BLaER1 treated with 17β-estradiol and CSF1 and Interleukin-3, amounts not matched to agents 10 nM and 100 nM (cell line): ENCODE measurements at regions not wholly inside any gene's neighbourhood (a gene's known extent, or its start where the extent isn't known, plus 50 kb on each side); places are given as distances from the start of the nearest gene placed in this dataset.

Experiments
- H3K27ac ChIP-seq, 11 experiments: shearing (Covaris generic); formaldehyde crosslinking; 2 replicates each; pipeline ENCODE4 v1.8.1; 2022
- H3K27me3 ChIP-seq, 11 experiments: shearing (Covaris generic); formaldehyde crosslinking; 2 replicates each; pipeline ENCODE4 v1.8.1; 2022
- H3K36me3 ChIP-seq, 11 experiments: shearing (Covaris generic); formaldehyde crosslinking; 2 replicates each; pipeline ENCODE4 v1.8.1; 2022
- H3K4me1 ChIP-seq, 10 experiments: shearing (Covaris generic); formaldehyde crosslinking; 2 replicates each; pipeline ENCODE4 v1.8.1; 2022
- H3K4me2 ChIP-seq, 11 experiments: shearing (Covaris generic); formaldehyde crosslinking; 2 replicates each; pipeline ENCODE4 v1.8.1; 2022
- H3K4me3 ChIP-seq, 10 experiments: shearing (Covaris generic); formaldehyde crosslinking; 2 replicates each; pipeline ENCODE4 v1.8.1; 2022
- H3K9ac ChIP-seq, 11 experiments: shearing (Covaris generic); formaldehyde crosslinking; 2 replicates each; pipeline ENCODE4 v1.8.1; 2022
- H3K9me3 ChIP-seq, 11 experiments: shearing (Covaris generic); formaldehyde crosslinking; replicated peaks in 1 of 11; 2 replicates each; pipeline ENCODE4 v1.8.1; 2022
- H4K20me1 ChIP-seq, 11 experiments: shearing (Covaris generic); formaldehyde crosslinking; 2 replicates each; pipeline ENCODE4 v1.8.1; 2022
- Cebpa-rat ChIP-seq, 11 experiments: shearing (Covaris generic); IDR thresholded peaks; 2 replicates each; pipeline ENCODE4 v1.8.1; 2022

GRCh38 chr12:78330131-78330530 is 499.4 kb downstream of the NAV3 start:
- no peak overlapping the region for H3K4me2 ChIP-seq
- TF ChIP-seq Cebpa-rat (IDR thresholded peaks at IDR 0.05), result no peak
- H3K4me1 ChIP-seq, result peaks cover 0 to 11% (median 0%) of the 10 kb centered on the region in 10 experiments; a peak in 1 of 20 replicates
- no peaks in the 10 kb centered on the region for H3K36me3 ChIP-seq
- no peaks in the 10 kb centered on the region for H3K27me3 ChIP-seq
- H3K4me3 ChIP-seq, result no peak overlapping the region
- H3K27ac ChIP-seq, result no peak overlapping the region
- H3K9me3 ChIP-seq, result no peaks in the 10 kb centered on the region
- no peaks in the 10 kb centered on the region for H4K20me1 ChIP-seq
- no peak overlapping the region for H3K9ac ChIP-seq

- TF ChIP-seq Cebpa-rat (IDR thresholded peaks at IDR 0.05), result no peak
- Histone ChIP-seq H3K9ac (no peak overlapping the region), H3K4me3 (no peak overlapping the region), H4K20me1 (no peaks in the 10 kb centered on the region), H3K27me3 (no peaks in the 10 kb centered on the region), H3K4me2 (no peak overlapping the region), H3K27ac (no peak overlapping the region), H3K9me3 (no peaks in the 10 kb centered on the region), H3K4me1 (peaks cover 0 to 11% (median 0%) of the 10 kb centered on the region in 10 experiments; a peak in 1 of 20 replicates), H3K36me3 (no peaks in the 10 kb centered on the region)
Observed at GRCh38 chr12:78331181-78331580, 500.5 kb downstream of the NAV3 start.

- Histone ChIP-seq H3K9me3 (no peaks in the 10 kb centered on the region), H3K27ac (no peak overlapping the region), H3K4me1 (peaks cover 0 to 11% (median 0%) of the 10 kb centered on the region in 10 experiments; a peak in 1 of 20 replicates), H3K27me3 (no peaks in the 10 kb centered on the region), H3K9ac (no peak overlapping the region), H3K36me3 (no peaks in the 10 kb centered on the region), H4K20me1 (no peaks in the 10 kb centered on the region), H3K4me3 (no peak overlapping the region), H3K4me2 (no peak overlapping the region)
- no peak for TF ChIP-seq Cebpa-rat (IDR thresholded peaks at IDR 0.05)
Observed at GRCh38 chr12:78331753-78332152, 501.1 kb downstream of the NAV3 start.

GRCh38 chr12:78338054-78338785 is 507.5 kb downstream of the NAV3 start:
- no peak for TF ChIP-seq Cebpa-rat (IDR thresholded peaks at IDR 0.05)
- Histone ChIP-seq H3K36me3 (no peaks in the 10 kb centered on the region), H3K4me3 (no peak overlapping the region), H3K9me3 (no peaks in the 10 kb centered on the region), H3K4me1 (peaks cover 0 to 3% (median 0%) of the 10 kb centered on the region in 10 experiments; a peak in 1 of 20 replicates), H3K9ac (no peak overlapping the region), H3K27ac (no peak overlapping the region), H4K20me1 (no peaks in the 10 kb centered on the region), H3K4me2 (no peak overlapping the region), H3K27me3 (no peaks in the 10 kb centered on the region)

- no peaks in the 10 kb centered on the region for H3K36me3 ChIP-seq
- no peak overlapping the region for H3K4me3 ChIP-seq
- TF ChIP-seq Cebpa-rat (IDR thresholded peaks at IDR 0.05), result no peak
Observed at GRCh38 chr12:78340406-78340805, 509.7 kb downstream of the NAV3 start.

GRCh38 chr12:78343657-78344056 is 513.0 kb downstream of the NAV3 start:
- Histone ChIP-seq H3K4me2 (no peak overlapping the region), H3K36me3 (no peaks in the 10 kb centered on the region)

More at GRCh38 chr12:78340406-78340805, 509.7 kb downstream of the NAV3 start:
- H3K27ac ChIP-seq, result no peak overlapping the region
- no peak overlapping the region for H3K4me2 ChIP-seq
- H3K9ac ChIP-seq, result no peak overlapping the region
- H3K27me3 ChIP-seq, result no peaks in the 10 kb centered on the region
- no peaks in the 10 kb centered on the region for H4K20me1 ChIP-seq
- no peaks in the 10 kb centered on the region for H3K4me1 ChIP-seq
- no peaks in the 10 kb centered on the region; a peak in 1 of 22 replicates for H3K9me3 ChIP-seq

GRCh38 chr12:78359520-78359919 is 505.1 kb upstream of the SYT1 start:
- Histone ChIP-seq H3K27ac (no peak overlapping the region), H3K4me1 (no peaks in the 10 kb centered on the region), H3K36me3 (no peaks in the 10 kb centered on the region)

More at GRCh38 chr12:78343657-78344056, 513.0 kb downstream of the NAV3 start:
- Histone ChIP-seq H3K4me1 (no peaks in the 10 kb centered on the region), H4K20me1 (no peaks in the 10 kb centered on the region), H3K27me3 (no peaks in the 10 kb centered on the region), H3K9ac (no peak overlapping the region), H3K27ac (no peak overlapping the region), H3K4me3 (no peak overlapping the region), H3K9me3 (peaks cover 0 to 9% (median 0%) of the 10 kb centered on the region in 11 experiments; a peak in 2 of 22 replicates)
- no peak for TF ChIP-seq Cebpa-rat (IDR thresholded peaks at IDR 0.05)

GRCh38 chr12:78361683-78362082 is 502.9 kb upstream of the SYT1 start:
- Histone ChIP-seq H3K27me3 (no peaks in the 10 kb centered on the region), H3K4me3 (no peak overlapping the region), H3K9me3 (no peaks in the 10 kb centered on the region), H4K20me1 (no peaks in the 10 kb centered on the region), H3K27ac (no peak overlapping the region), H3K4me2 (no peak overlapping the region), H3K36me3 (no peaks in the 10 kb centered on the region), H3K9ac (no peak overlapping the region), H3K4me1 (no peaks in the 10 kb centered on the region)
- no peak for TF ChIP-seq Cebpa-rat (IDR thresholded peaks at IDR 0.05)

More at GRCh38 chr12:78359520-78359919, 505.1 kb upstream of the SYT1 start:
- no peak overlapping the region for H3K4me3 ChIP-seq
- H4K20me1 ChIP-seq, result no peaks in the 10 kb centered on the region
- no peaks in the 10 kb centered on the region for H3K9me3 ChIP-seq
- no peak for TF ChIP-seq Cebpa-rat (IDR thresholded peaks at IDR 0.05)
- H3K27me3 ChIP-seq, result no peaks in the 10 kb centered on the region
- no peak overlapping the region for H3K4me2 ChIP-seq
- H3K9ac ChIP-seq, result no peak overlapping the region

- no peak for TF ChIP-seq Cebpa-rat (IDR thresholded peaks at IDR 0.05)
- H3K27ac ChIP-seq, result no peak overlapping the region
- no peak overlapping the region for H3K4me2 ChIP-seq
Observed at GRCh38 chr12:78371284-78371683, 493.3 kb upstream of the SYT1 start.

GRCh38 chr12:78375461-78375860 is 489.1 kb upstream of the SYT1 start:
- H4K20me1 ChIP-seq, result no peaks in the 10 kb centered on the region
- no peak overlapping the region for H3K4me3 ChIP-seq
- TF ChIP-seq Cebpa-rat (IDR thresholded peaks at IDR 0.05), result no peak
- H3K9me3 ChIP-seq, result peaks cover 23 to 29% (median 25%) of the 10 kb centered on the region in 11 experiments
- H3K27ac ChIP-seq, result no peak overlapping the region
- peaks cover 0 to 4% (median 0%) of the 10 kb centered on the region in 11 experiments; a peak in 1 of 22 replicates for H3K36me3 ChIP-seq
- no peaks in the 10 kb centered on the region for H3K4me1 ChIP-seq
- no peak overlapping the region for H3K4me2 ChIP-seq
- H3K27me3 ChIP-seq, result no peaks in the 10 kb centered on the region
- no peak overlapping the region for H3K9ac ChIP-seq

More at GRCh38 chr12:78371284-78371683, 493.3 kb upstream of the SYT1 start:
- H3K4me3 ChIP-seq, result no peak overlapping the region
- no peaks in the 10 kb centered on the region for H3K36me3 ChIP-seq
- no peaks in the 10 kb centered on the region for H4K20me1 ChIP-seq
- H3K9me3 ChIP-seq, result no peaks in the 10 kb centered on the region
- no peaks in the 10 kb centered on the region for H3K4me1 ChIP-seq
- H3K27me3 ChIP-seq, result no peaks in the 10 kb centered on the region
- no peak overlapping the region for H3K9ac ChIP-seq
